GM23338 (cell line): ENCODE measurements at regions not wholly inside any gene's neighbourhood (a gene's known extent, or its start where the extent isn't known, plus 50 kb on each side); places are given as distances from the start of the nearest gene placed in this dataset.

Experiments used
- ATAC-seq: fragments of 200-7000 bp; cut with Tn5 transposase; 3 replicates; pipeline ENCODE4 v1.9.1; 2020
- DNase-seq: peaks from one replicate; pipeline ENCODE4 v3.0.0-alpha.2; 2015; ENCODE audit warnings: low spot score
- H2AFZ ChIP-seq: fragments of 200-600 bp; sonication (generic); 2 replicates; pipeline ENCODE4 v1.8.0; 2016; ENCODE audit warnings: antibody characterized with exemption, mild to moderate bottlenecking, moderate library complexity
- H3F3A ChIP-seq: fragments of 200-600 bp; sonication (generic); replicated peaks from 2 replicates; pipeline ENCODE4 v1.8.0; 2017; ENCODE audit warnings: antibody characterized with exemption, mixed run types, low read depth
- H3K27ac ChIP-seq: fragments of 200-600 bp; sonication (generic); 2 replicates; pipeline ENCODE4 v1.6.1; 2016; ENCODE audit warnings: low read depth
- H3K27me3 ChIP-seq: fragments of 200-600 bp; sonication (generic); 2 replicates; pipeline ENCODE4 v1.8.0; 2016; ENCODE audit warnings: mild to moderate bottlenecking, mixed run types, moderate library complexity; ENCODE audit not compliant: insufficient read depth
- H3K36me3 ChIP-seq: fragments of 200-600 bp; sonication (generic); 2 replicates; pipeline ENCODE4 v1.8.0; 2016; ENCODE audit warnings: mild to moderate bottlenecking; ENCODE audit not compliant: insufficient read depth
- H3K4me1 ChIP-seq: fragments of 200-600 bp; sonication (generic); 2 replicates; pipeline ENCODE4 v1.8.0; 2016; ENCODE audit warnings: mild to moderate bottlenecking, moderate library complexity; ENCODE audit not compliant: insufficient read depth
- H3K4me2 ChIP-seq: fragments of 200-600 bp; sonication (generic); 2 replicates; pipeline ENCODE4 v1.7.1; 2017; ENCODE audit warnings: mixed run types
- H3K4me3 ChIP-seq: fragments of 200-600 bp; sonication (generic); 2 replicates; pipeline ENCODE4 v1.6.1; 2016; ENCODE audit warnings: mixed run types
- H3K79me2 ChIP-seq: fragments of 200-600 bp; sonication (generic); replicated peaks from 2 replicates; pipeline ENCODE4 v1.8.0; 2017; ENCODE audit warnings: mild to moderate bottlenecking; ENCODE audit not compliant: insufficient read depth
- H3K9me2 ChIP-seq: fragments of 200-600 bp; sonication (generic); 2 replicates; pipeline ENCODE4 v1.8.0; 2017; ENCODE audit not compliant: insufficient read depth
- H4K20me1 ChIP-seq: fragments of 200-600 bp; sonication (generic); replicated peaks from 2 replicates; pipeline ENCODE4 v1.8.0; 2017; ENCODE audit warnings: mild to moderate bottlenecking; ENCODE audit not compliant: insufficient read depth
- H3K27ac Mint-ChIP-seq: 2 replicates; pipeline ENCODE4 v1.8.0; 2020; ENCODE audit warnings: inconsistent platforms, mild to moderate bottlenecking, moderate library complexity, mixed read lengths
- H3K27me3 Mint-ChIP-seq: 3 replicates; pipeline ENCODE4 v1.8.0; 2022; ENCODE audit warnings: low read depth, mild to moderate bottlenecking, moderate library complexity, mixed read lengths, inconsistent platforms; ENCODE audit not compliant: insufficient read depth, poor library complexity
- H3K36me3 Mint-ChIP-seq: 3 replicates; pipeline ENCODE4 v1.8.0; 2021; ENCODE audit warnings: low read depth, mild to moderate bottlenecking, inconsistent platforms, moderate library complexity, mixed read lengths
- H3K4me1 Mint-ChIP-seq: 3 replicates; pipeline ENCODE4 v1.8.0; 2020; ENCODE audit warnings: mild to moderate bottlenecking, inconsistent platforms, mixed read lengths
- H3K4me3 Mint-ChIP-seq: 3 replicates; pipeline ENCODE4 v1.8.0; 2021; ENCODE audit warnings: moderate library complexity, mild to moderate bottlenecking, inconsistent platforms, mixed read lengths
- H3K9me3 Mint-ChIP-seq: 3 replicates; pipeline ENCODE4 v1.8.0; 2020; ENCODE audit warnings: moderate library complexity, mild to moderate bottlenecking, inconsistent platforms, mixed read lengths
- CREB1 ChIP-seq: fragments of 250-450 bp; sonication (Bioruptor Pico); IDR thresholded peaks from 2 replicates; pipeline ENCODE4 v1.5.0; 2020; ENCODE audit warnings: low read depth, mild to moderate bottlenecking, moderate library complexity
- EZH2phosphoT487 ChIP-seq: fragments of 200-600 bp; sonication (generic); IDR thresholded peaks from one replicate; pipeline ENCODE4 v1.8.1; 2018; ENCODE audit warnings: antibody characterized with exemption; ENCODE audit not compliant: unreplicated experiment
- JUNB ChIP-seq: IDR thresholded peaks from one replicate; pipeline ENCODE4 v1.6.1; 2016; ENCODE audit warnings: antibody characterized with exemption; ENCODE audit not compliant: unreplicated experiment
- POLR2AphosphoS5 ChIP-seq: IDR thresholded peaks from 2 replicates; pipeline ENCODE4 v1.6.1; 2016; ENCODE audit warnings: antibody characterized with exemption, low read depth
- STAT1 ChIP-seq: IDR thresholded peaks from one replicate; pipeline ENCODE4 v1.6.1; 2016; ENCODE audit warnings: antibody characterized with exemption; ENCODE audit not compliant: unreplicated experiment
- ZNF114 ChIP-seq: fragments of 250-450 bp; sonication (Bioruptor Pico); IDR thresholded peaks from 2 replicates; pipeline ENCODE4 v1.5.0; 2020; ENCODE audit warnings: mild to moderate bottlenecking, moderate library complexity
- ZNF331 ChIP-seq: fragments of 250-450 bp; sonication (Bioruptor Pico); IDR thresholded peaks from 2 replicates; pipeline ENCODE4 v1.5.0; 2020; ENCODE audit warnings: low read depth, mild to moderate bottlenecking, moderate library complexity
- TF ChIP-seq, protein P1 (sequence below): IDR thresholded peaks from 2 replicates; pipeline ENCODE4 v1.6.1; 2016; ENCODE audit warnings: antibody characterized with exemption
- TF ChIP-seq, protein P2 (sequence below): fragments of 250-450 bp; sonication (Bioruptor Pico); IDR thresholded peaks from 2 replicates; pipeline ENCODE4 v1.5.0; 2020; ENCODE audit warnings: mild to moderate bottlenecking, moderate library complexity

GRCh38 chr7:10910447-10910846 is 63.2 kb upstream of the PHF14 start:
- ATAC-seq, result no peak
- Histone ChIP-seq H3K27ac (no peak overlapping the region), H3K4me3 (no peak overlapping the region), H3K4me1 (peaks cover 12% of the 10 kb centered on the region), H3K36me3 (peaks cover 19% of the 10 kb centered on the region; the same call in 1 of the 2 replicates), H4K20me1 (no peaks in the 10 kb centered on the region), H3K4me2 (no peak overlapping the region), H3K27me3 (no peaks in the 10 kb centered on the region), H3F3A (no peaks in the 10 kb centered on the region), H3K79me2 (no peaks in the 10 kb centered on the region), H3K9me2 (peaks cover 12% of the 10 kb centered on the region; the same call in 1 of the 2 replicates), H2AFZ (no peak overlapping the region)
- peaks cover 9% of the 10 kb centered on the region; the same call in 2 of the 3 replicates for H3K9me3 Mint-ChIP-seq
- peaks cover 9% of the 10 kb centered on the region for H3K36me3 Mint-ChIP-seq
- no peak overlapping the region for H3K4me3 Mint-ChIP-seq
- DNase-seq, result no peak
- TF ChIP-seq EZH2phosphoT487 (no peak), POLR2AphosphoS5 (no peak), CREB1 (no peak), ZNF331 (no peak), STAT1 (no peak), JUNB (no peak), ZNF114 (no peak)
- TF ChIP-seq, protein P1, sequence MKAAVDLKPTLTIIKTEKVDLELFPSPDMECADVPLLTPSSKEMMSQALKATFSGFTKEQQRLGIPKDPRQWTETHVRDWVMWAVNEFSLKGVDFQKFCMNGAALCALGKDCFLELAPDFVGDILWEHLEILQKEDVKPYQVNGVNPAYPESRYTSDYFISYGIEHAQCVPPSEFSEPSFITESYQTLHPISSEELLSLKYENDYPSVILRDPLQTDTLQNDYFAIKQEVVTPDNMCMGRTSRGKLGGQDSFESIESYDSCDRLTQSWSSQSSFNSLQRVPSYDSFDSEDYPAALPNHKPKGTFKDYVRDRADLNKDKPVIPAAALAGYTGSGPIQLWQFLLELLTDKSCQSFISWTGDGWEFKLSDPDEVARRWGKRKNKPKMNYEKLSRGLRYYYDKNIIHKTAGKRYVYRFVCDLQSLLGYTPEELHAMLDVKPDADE, result no peak
- TF ChIP-seq, protein P2, sequence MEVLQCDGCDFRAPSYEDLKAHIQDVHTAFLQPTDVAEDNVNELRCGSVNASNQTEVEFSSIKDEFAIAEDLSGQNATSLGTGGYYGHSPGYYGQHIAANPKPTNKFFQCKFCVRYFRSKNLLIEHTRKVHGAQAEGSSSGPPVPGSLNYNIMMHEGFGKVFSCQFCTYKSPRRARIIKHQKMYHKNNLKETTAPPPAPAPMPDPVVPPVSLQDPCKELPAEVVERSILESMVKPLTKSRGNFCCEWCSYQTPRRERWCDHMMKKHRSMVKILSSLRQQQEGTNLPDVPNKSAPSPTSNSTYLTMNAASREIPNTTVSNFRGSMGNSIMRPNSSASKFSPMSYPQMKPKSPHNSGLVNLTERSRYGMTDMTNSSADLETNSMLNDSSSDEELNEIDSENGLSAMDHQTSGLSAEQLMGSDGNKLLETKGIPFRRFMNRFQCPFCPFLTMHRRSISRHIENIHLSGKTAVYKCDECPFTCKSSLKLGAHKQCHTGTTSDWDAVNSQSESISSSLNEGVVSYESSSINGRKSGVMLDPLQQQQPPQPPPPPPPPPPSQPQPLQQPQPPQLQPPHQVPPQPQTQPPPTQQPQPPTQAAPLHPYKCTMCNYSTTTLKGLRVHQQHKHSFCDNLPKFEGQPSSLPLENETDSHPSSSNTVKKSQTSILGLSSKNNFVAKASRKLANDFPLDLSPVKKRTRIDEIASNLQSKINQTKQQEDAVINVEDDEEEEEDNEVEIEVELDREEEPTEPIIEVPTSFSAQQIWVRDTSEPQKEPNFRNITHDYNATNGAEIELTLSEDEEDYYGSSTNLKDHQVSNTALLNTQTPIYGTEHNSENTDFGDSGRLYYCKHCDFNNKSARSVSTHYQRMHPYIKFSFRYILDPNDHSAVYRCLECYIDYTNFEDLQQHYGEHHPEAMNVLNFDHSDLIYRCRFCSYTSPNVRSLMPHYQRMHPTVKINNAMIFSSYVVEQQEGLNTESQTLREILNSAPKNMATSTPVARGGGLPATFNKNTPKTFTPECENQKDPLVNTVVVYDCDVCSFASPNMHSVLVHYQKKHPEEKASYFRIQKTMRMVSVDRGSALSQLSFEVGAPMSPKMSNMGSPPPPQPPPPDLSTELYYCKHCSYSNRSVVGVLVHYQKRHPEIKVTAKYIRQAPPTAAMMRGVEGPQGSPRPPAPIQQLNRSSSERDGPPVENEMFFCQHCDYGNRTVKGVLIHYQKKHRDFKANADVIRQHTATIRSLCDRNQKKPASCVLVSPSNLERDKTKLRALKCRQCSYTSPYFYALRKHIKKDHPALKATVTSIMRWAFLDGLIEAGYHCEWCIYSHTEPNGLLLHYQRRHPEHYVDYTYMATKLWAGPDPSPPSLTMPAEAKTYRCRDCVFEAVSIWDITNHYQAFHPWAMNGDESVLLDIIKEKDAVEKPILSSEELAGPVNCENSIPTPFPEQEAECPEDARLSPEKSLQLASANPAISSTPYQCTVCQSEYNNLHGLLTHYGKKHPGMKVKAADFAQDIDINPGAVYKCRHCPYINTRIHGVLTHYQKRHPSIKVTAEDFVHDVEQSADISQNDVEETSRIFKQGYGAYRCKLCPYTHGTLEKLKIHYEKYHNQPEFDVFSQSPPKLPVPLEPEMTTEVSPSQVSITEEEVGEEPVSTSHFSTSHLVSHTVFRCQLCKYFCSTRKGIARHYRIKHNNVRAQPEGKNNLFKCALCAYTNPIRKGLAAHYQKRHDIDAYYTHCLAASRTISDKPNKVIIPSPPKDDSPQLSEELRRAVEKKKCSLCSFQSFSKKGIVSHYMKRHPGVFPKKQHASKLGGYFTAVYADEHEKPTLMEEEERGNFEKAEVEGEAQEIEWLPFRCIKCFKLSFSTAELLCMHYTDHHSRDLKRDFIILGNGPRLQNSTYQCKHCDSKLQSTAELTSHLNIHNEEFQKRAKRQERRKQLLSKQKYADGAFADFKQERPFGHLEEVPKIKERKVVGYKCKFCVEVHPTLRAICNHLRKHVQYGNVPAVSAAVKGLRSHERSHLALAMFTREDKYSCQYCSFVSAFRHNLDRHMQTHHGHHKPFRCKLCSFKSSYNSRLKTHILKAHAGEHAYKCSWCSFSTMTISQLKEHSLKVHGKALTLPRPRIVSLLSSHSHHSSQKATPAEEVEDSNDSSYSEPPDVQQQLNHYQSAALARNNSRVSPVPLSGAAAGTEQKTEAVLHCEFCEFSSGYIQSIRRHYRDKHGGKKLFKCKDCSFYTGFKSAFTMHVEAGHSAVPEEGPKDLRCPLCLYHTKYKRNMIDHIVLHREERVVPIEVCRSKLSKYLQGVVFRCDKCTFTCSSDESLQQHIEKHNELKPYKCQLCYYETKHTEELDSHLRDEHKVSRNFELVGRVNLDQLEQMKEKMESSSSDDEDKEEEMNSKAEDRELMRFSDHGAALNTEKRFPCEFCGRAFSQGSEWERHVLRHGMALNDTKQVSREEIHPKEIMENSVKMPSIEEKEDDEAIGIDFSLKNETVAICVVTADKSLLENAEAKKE (CRISPR knock-in tag), result no peak
- H3K4me1 Mint-ChIP-seq, result peaks cover 19% of the 10 kb centered on the region
- no peak overlapping the region for H3K27ac Mint-ChIP-seq
- peaks cover 2% of the 10 kb centered on the region for H3K27me3 Mint-ChIP-seq
